ENCODE measurements at regions not wholly inside any gene's neighbourhood (a gene's known extent, or its start where the extent isn't known, plus 50 kb on each side); places are given as distances from the start of the nearest gene placed in this dataset.

GRCh38 chrY:14438395-14438794, 85.9 kb upstream of the NLGN4Y start:
- Histone ChIP-seq H3K27me3 (ENCODE audit: control insufficient read depth, insufficient read depth, low read length) (no peaks in the 10 kb centered on the region), H3K27ac (ENCODE audit: insufficient read depth, low read length, poor library complexity, severe bottlenecking) (no peak overlapping the region), H3K36me3 (ENCODE audit: control insufficient read depth, insufficient read depth, low read length) (no peaks in the 10 kb centered on the region), H3K4me3 (ENCODE audit: low read depth, low read length) (no peak overlapping the region), H3K4me1 (ENCODE audit: control insufficient read depth, insufficient read depth, low read length, poor library complexity, severe bottlenecking) (no peaks in the 10 kb centered on the region), H3K9me3 (ENCODE audit: control insufficient read depth in 2 of 2, low read length in 2 of 2) (no peaks in the 10 kb centered on the region)
- no peak overlapping the region for H3K4me3 Mint-ChIP-seq
- no peaks in the 10 kb centered on the region for H3K4me1 Mint-ChIP-seq
- no peak overlapping the region for H3K27ac Mint-ChIP-seq
- ATAC-seq (ENCODE audit: low read depth in 2 of 2), result no peak
- H3K27me3 Mint-ChIP-seq, result no peaks in the 10 kb centered on the region
- H3K36me3 Mint-ChIP-seq, result no peaks in the 10 kb centered on the region
- no peak for DNase-seq
- peaks cover 0 to 1% (median 0%) of the 10 kb centered on the region in 7 donors for H3K9me3 Mint-ChIP-seq

- Mint-ChIP-seq H3K9me3 (no peaks in the 10 kb centered on the region), H3K4me1 (no peaks in the 10 kb centered on the region), H3K27ac (no peak overlapping the region), H3K36me3 (no peaks in the 10 kb centered on the region), H3K4me3 (no peak overlapping the region), H3K27me3 (no peaks in the 10 kb centered on the region)
- DNase-seq, result no peak
- no peaks in the 10 kb centered on the region for H3K9me3 ChIP-seq (ENCODE audit: control insufficient read depth in 2 of 2, low read length in 2 of 2)
- no peaks in the 10 kb centered on the region for H3K36me3 ChIP-seq (ENCODE audit: control insufficient read depth, insufficient read depth, low read length)
- no peak for ATAC-seq (ENCODE audit: low read depth in 2 of 2)
- H3K27me3 ChIP-seq (ENCODE audit: control insufficient read depth, insufficient read depth, low read length), result no peaks in the 10 kb centered on the region
- H3K4me3 ChIP-seq (ENCODE audit: low read depth, low read length), result no peak overlapping the region
- no peaks in the 10 kb centered on the region for H3K4me1 ChIP-seq (ENCODE audit: control insufficient read depth, insufficient read depth, low read length, poor library complexity, severe bottlenecking)
- no peak overlapping the region for H3K27ac ChIP-seq (ENCODE audit: insufficient read depth, low read length, poor library complexity, severe bottlenecking)
Measured at GRCh38 chrY:14444550-14444949, 79.8 kb upstream of the NLGN4Y start.

- H3K9me3 ChIP-seq (ENCODE audit: control insufficient read depth in 2 of 2, low read length in 2 of 2), result no peaks in the 10 kb centered on the region
- no peaks in the 10 kb centered on the region for H3K36me3 ChIP-seq (ENCODE audit: control insufficient read depth, insufficient read depth, low read length)
- no peak overlapping the region for H3K27ac ChIP-seq (ENCODE audit: insufficient read depth, low read length, poor library complexity, severe bottlenecking)
- ATAC-seq (ENCODE audit: low read depth in 2 of 2) (no peak), DNase-seq (no peak)
- Mint-ChIP-seq H3K4me1 (no peaks in the 10 kb centered on the region), H3K27ac (no peak overlapping the region), H3K36me3 (no peaks in the 10 kb centered on the region), H3K27me3 (no peaks in the 10 kb centered on the region), H3K4me3 (no peak overlapping the region), H3K9me3 (no peaks in the 10 kb centered on the region)
- no peaks in the 10 kb centered on the region for H3K4me1 ChIP-seq (ENCODE audit: control insufficient read depth, insufficient read depth, low read length, poor library complexity, severe bottlenecking)
- H3K27me3 ChIP-seq (ENCODE audit: control insufficient read depth, insufficient read depth, low read length), result no peaks in the 10 kb centered on the region
- no peak overlapping the region for H3K4me3 ChIP-seq (ENCODE audit: low read depth, low read length)
Measured at GRCh38 chrY:14468151-14468683, 56.1 kb upstream of the NLGN4Y start.

- ATAC-seq (ENCODE audit: low read depth in 2 of 2), result no peak
- H3K4me1 Mint-ChIP-seq, result no peaks in the 10 kb centered on the region
- H3K27ac Mint-ChIP-seq, result no peak overlapping the region
- no peaks in the 10 kb centered on the region for H3K36me3 Mint-ChIP-seq
- no peak for DNase-seq
- Histone ChIP-seq H3K27ac (ENCODE audit: insufficient read depth, low read length, poor library complexity, severe bottlenecking) (no peak overlapping the region), H3K27me3 (ENCODE audit: control insufficient read depth, insufficient read depth, low read length) (no peaks in the 10 kb centered on the region), H3K9me3 (ENCODE audit: control insufficient read depth in 2 of 2, low read length in 2 of 2) (no peaks in the 10 kb centered on the region), H3K36me3 (ENCODE audit: control insufficient read depth, insufficient read depth, low read length) (no peaks in the 10 kb centered on the region), H3K4me3 (ENCODE audit: low read depth, low read length) (no peak overlapping the region), H3K4me1 (ENCODE audit: control insufficient read depth, insufficient read depth, low read length, poor library complexity, severe bottlenecking) (no peaks in the 10 kb centered on the region)
- no peak overlapping the region for H3K4me3 Mint-ChIP-seq
- H3K27me3 Mint-ChIP-seq, result no peaks in the 10 kb centered on the region
- H3K9me3 Mint-ChIP-seq, result no peaks in the 10 kb centered on the region
Measured at GRCh38 chrY:14472421-14472820, 51.9 kb upstream of the NLGN4Y start.

GRCh38 chrY:14473320-14473719, 51.0 kb upstream of the NLGN4Y start:
- H3K36me3 Mint-ChIP-seq, result no peaks in the 10 kb centered on the region
- no peak for DNase-seq

More at GRCh38 chrY:14473320-14473719, 51.0 kb upstream of the NLGN4Y start:
- no peak for ATAC-seq (ENCODE audit: low read depth in 2 of 2)
- Mint-ChIP-seq H3K27me3 (no peaks in the 10 kb centered on the region), H3K4me3 (no peak overlapping the region), H3K27ac (no peak overlapping the region), H3K4me1 (no peaks in the 10 kb centered on the region), H3K9me3 (peaks cover 0 to 1% (median 0%) of the 10 kb centered on the region in 7 donors)
- no peaks in the 10 kb centered on the region for H3K9me3 ChIP-seq (ENCODE audit: control insufficient read depth in 2 of 2, low read length in 2 of 2)
- H3K4me3 ChIP-seq (ENCODE audit: low read depth, low read length), result no peak overlapping the region
- no peak overlapping the region for H3K27ac ChIP-seq (ENCODE audit: insufficient read depth, low read length, poor library complexity, severe bottlenecking)
- H3K4me1 ChIP-seq (ENCODE audit: control insufficient read depth, insufficient read depth, low read length, poor library complexity, severe bottlenecking), result no peaks in the 10 kb centered on the region
- H3K27me3 ChIP-seq (ENCODE audit: control insufficient read depth, insufficient read depth, low read length), result no peaks in the 10 kb centered on the region
- no peaks in the 10 kb centered on the region for H3K36me3 ChIP-seq (ENCODE audit: control insufficient read depth, insufficient read depth, low read length)
